Loucy (cell line): ENCODE measurements at regions not wholly inside any gene's neighbourhood (a gene's known extent, or its start where the extent isn't known, plus 50 kb on each side); places are given as distances from the start of the nearest gene placed in this dataset.

Source experiments
- H2AFZ ChIP-seq: fragments of 200-600 bp; sonication (generic); 2 replicates; pipeline ENCODE4 v1.6.0; 2016; ENCODE audit warnings: antibody characterized with exemption, mild to moderate bottlenecking, low read length, moderate library complexity
- H3F3A ChIP-seq: fragments of 200-600 bp; 2 replicates; pipeline ENCODE4 v1.6.0; 2016; ENCODE audit warnings: antibody characterized with exemption, low read depth, mild to moderate bottlenecking
- H3K27me3 ChIP-seq: fragments of 200-600 bp; sonication (generic); 2 replicates; pipeline ENCODE4 v1.6.1; 2014; ENCODE audit warnings: low read length, mild to moderate bottlenecking; ENCODE audit not compliant: insufficient read depth, poor library complexity, severe bottlenecking
- H3K36me3 ChIP-seq: fragments of 200-600 bp; sonication (generic); 2 replicates; pipeline ENCODE4 v1.6.1; 2016; ENCODE audit warnings: low read length; ENCODE audit not compliant: insufficient read depth
- H3K4me1 ChIP-seq: fragments of 200-600 bp; sonication (generic); 2 replicates; pipeline ENCODE4 v1.5.1; 2014; ENCODE audit warnings: low read length, mild to moderate bottlenecking; ENCODE audit not compliant: insufficient read depth, poor library complexity, severe bottlenecking
- H3K4me2 ChIP-seq: fragments of 200-600 bp; sonication (generic); 2 replicates; pipeline ENCODE4 v1.6.0; 2014; ENCODE audit warnings: antibody characterized with exemption, low read length, low read depth, mild to moderate bottlenecking; ENCODE audit not compliant: poor library complexity, severe bottlenecking
- H3K4me3 ChIP-seq: fragments of 200-600 bp; sonication (generic); 2 replicates; pipeline ENCODE4 v1.5.1; 2014; ENCODE audit warnings: low read length, mild to moderate bottlenecking, mixed read lengths; ENCODE audit not compliant: poor library complexity, severe bottlenecking
- H3K79me2 ChIP-seq: fragments of 200-600 bp; sonication (generic); 2 replicates; pipeline ENCODE4 v1.6.1; 2014; ENCODE audit warnings: low read length; ENCODE audit not compliant: insufficient read depth
- H3K9ac ChIP-seq: fragments of 200-600 bp; sonication (generic); 2 replicates; pipeline ENCODE4 v1.6.0; 2014; ENCODE audit warnings: mild to moderate bottlenecking, low read depth, low read length, moderate library complexity; ENCODE audit not compliant: poor library complexity, severe bottlenecking
- H3K9me2 ChIP-seq: fragments of 200-600 bp; sonication (generic); replicated peaks from 2 replicates; pipeline ENCODE4 v1.6.1; 2016; ENCODE audit warnings: low read depth, low read length, mixed read lengths
- H3K9me3 ChIP-seq: fragments of 200-600 bp; sonication (generic); 2 replicates; pipeline ENCODE4 v1.6.1; 2014; ENCODE audit warnings: mild to moderate bottlenecking, antibody characterized with exemption, low read length, low read depth; ENCODE audit not compliant: insufficient read depth
- H4K20me1 ChIP-seq: fragments of 200-600 bp; sonication (generic); 2 replicates; pipeline ENCODE4 v1.6.0; 2014; ENCODE audit warnings: antibody characterized with exemption, low read length, mild to moderate bottlenecking; ENCODE audit not compliant: insufficient read depth, poor library complexity, severe bottlenecking
- EZH2phosphoT487 ChIP-seq: fragments of 200-600 bp; IDR thresholded peaks from 2 replicates; pipeline ENCODE4 v1.6.1; 2018; ENCODE audit warnings: antibody characterized with exemption, mild to moderate bottlenecking, moderate library complexity, borderline replicate concordance
- TF ChIP-seq, protein P1 (sequence below): fragments of 200-600 bp; sonication (generic); conservative IDR thresholded peaks from 2 replicates; pipeline ENCODE4 v1.5.1; 2014; ENCODE audit warnings: mild to moderate bottlenecking, antibody characterized with exemption, low read length

DNA sequence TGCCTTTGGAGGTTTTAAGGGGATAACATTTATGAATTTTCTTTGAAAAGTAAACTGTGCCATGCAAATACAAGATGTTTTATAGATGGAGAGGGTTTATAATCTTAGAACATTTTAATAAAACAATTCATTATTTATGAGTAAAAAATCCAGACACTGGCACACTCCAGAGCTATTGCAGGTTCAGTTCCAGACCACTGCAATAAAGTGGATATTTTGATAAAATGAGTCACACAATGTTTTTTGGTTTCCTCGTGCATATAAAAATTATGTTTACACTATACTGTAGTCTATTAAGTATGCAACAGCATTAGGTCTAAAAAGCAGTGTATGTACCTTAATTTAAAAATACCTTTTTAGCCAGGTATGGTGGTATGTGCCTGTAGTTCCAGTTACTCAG lies 146.2 kb upstream of the ZBED5 start:
- no peaks in the 10 kb centered on the region for H3F3A ChIP-seq
- H3K9ac ChIP-seq: no peak overlapping the region
- H3K4me2 ChIP-seq: no peak overlapping the region
- H4K20me1 ChIP-seq: no peaks in the 10 kb centered on the region
- H3K9me3 ChIP-seq: no peaks in the 10 kb centered on the region
- H2AFZ ChIP-seq: no peak overlapping the region
- H3K27me3 ChIP-seq: no peaks in the 10 kb centered on the region
- no peak overlapping the region for H3K4me3 ChIP-seq
- no peak for TF ChIP-seq EZH2phosphoT487
- TF ChIP-seq, protein P1, sequence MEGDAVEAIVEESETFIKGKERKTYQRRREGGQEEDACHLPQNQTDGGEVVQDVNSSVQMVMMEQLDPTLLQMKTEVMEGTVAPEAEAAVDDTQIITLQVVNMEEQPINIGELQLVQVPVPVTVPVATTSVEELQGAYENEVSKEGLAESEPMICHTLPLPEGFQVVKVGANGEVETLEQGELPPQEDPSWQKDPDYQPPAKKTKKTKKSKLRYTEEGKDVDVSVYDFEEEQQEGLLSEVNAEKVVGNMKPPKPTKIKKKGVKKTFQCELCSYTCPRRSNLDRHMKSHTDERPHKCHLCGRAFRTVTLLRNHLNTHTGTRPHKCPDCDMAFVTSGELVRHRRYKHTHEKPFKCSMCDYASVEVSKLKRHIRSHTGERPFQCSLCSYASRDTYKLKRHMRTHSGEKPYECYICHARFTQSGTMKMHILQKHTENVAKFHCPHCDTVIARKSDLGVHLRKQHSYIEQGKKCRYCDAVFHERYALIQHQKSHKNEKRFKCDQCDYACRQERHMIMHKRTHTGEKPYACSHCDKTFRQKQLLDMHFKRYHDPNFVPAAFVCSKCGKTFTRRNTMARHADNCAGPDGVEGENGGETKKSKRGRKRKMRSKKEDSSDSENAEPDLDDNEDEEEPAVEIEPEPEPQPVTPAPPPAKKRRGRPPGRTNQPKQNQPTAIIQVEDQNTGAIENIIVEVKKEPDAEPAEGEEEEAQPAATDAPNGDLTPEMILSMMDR: no peak
- H3K4me1 ChIP-seq: peaks cover 3% of the 10 kb centered on the region
- no peaks in the 10 kb centered on the region for H3K9me2 ChIP-seq
- H3K79me2 ChIP-seq: no peaks in the 10 kb centered on the region
- H3K36me3 ChIP-seq: no peaks in the 10 kb centered on the region

DNA sequence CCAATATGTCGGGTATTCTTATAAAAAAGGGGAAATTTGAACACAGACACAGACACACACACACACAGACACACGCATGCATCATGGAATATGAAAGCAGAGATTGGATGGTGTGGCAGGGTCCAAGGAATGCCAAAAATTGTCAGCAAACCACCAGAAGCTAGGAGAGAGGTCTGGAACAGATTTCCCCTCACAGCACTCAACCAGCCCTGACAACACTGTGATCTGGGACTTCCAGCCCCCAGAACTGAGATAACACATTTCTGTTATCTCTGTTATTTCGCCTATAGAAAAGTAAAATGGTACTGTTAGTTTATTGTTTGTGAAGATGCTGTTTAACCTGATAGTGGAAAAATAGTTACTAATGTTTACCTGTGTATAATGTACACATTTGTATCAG lies 145.4 kb upstream of the ZBED5 start:
- H3K79me2 ChIP-seq: no peaks in the 10 kb centered on the region
- H3K9me2 ChIP-seq: no peaks in the 10 kb centered on the region
- H3K36me3 ChIP-seq: no peaks in the 10 kb centered on the region
- H2AFZ ChIP-seq: no peak overlapping the region
- H3K4me2 ChIP-seq: no peak overlapping the region
- no peaks in the 10 kb centered on the region for H3K9me3 ChIP-seq
- no peak overlapping the region for H3K9ac ChIP-seq
- H3K27me3 ChIP-seq: no peaks in the 10 kb centered on the region
- no peaks in the 10 kb centered on the region for H3K4me1 ChIP-seq
- H4K20me1 ChIP-seq: no peaks in the 10 kb centered on the region
- no peak overlapping the region for H3K4me3 ChIP-seq
- TF ChIP-seq EZH2phosphoT487: no peak
- TF ChIP-seq, protein P1: no peak
- no peaks in the 10 kb centered on the region for H3F3A ChIP-seq

DNA sequence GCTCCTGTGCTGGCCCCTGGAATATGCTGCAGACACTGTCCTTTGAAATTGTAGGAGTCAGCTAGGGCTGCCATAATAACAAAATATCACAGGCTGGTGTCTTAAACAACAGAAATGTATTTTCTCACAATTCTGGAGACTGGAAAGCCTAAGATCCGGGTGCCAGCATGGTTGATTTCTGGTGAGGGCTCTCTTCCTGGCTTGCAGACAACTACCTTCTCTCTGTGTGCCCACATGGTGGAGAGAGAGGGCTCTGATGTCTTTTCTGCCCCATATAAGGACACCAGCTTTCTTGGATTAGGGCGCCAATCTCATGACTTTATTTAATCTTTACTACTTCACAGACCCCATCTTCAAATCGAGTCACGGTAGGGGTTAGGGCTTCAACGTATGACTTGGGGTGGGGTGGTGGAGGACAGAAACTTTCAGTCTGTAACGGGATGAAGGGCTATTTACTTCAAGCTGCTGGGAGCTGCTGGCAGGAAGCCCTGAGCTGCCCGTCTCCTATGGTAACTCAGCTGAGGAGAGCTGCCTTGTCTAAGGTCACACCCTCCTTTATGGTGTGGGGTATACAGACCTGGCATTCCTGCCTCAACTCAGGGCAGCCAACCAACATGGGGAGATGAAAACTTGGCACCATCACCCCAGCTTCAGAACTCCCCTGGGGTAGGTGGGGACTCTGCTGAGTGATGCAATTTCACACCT lies 142.9 kb upstream of the ZBED5 start:
- Histone ChIP-seq H3K4me2 (no peak overlapping the region), H3K9me2 (no peaks in the 10 kb centered on the region), H3K4me3 (no peak overlapping the region), H4K20me1 (no peaks in the 10 kb centered on the region), H3F3A (no peaks in the 10 kb centered on the region), H3K36me3 (no peaks in the 10 kb centered on the region), H2AFZ (no peak overlapping the region), H3K9me3 (no peaks in the 10 kb centered on the region), H3K4me1 (no peaks in the 10 kb centered on the region), H3K79me2 (no peaks in the 10 kb centered on the region), H3K27me3 (no peaks in the 10 kb centered on the region), H3K9ac (no peak overlapping the region)
- TF ChIP-seq EZH2phosphoT487: no peak
- TF ChIP-seq, protein P1: no peak
